AG04450 (cell line): ENCODE measurements at regions not wholly inside any gene's neighbourhood (a gene's known extent, or its start where the extent isn't known, plus 50 kb on each side); places are given as distances from the start of the nearest gene placed in this dataset.
"Not testable (repeated sequence)": the region's sequence is repeated elsewhere in the genome, so short reads cannot be mapped to it uniquely, and the experiment has no call there.

Experiments used
- CTCF ChIA-PET: fragments of 300-600, 350-600 bp; formaldehyde crosslinking; extraction: SDS; loops from one replicate; lab custom pipeline; 2022; ENCODE audit warnings: antibody characterized with exemption, inconsistent platforms; lab: Charles Lee
- POLR2A ChIA-PET: fragments of 350-600 bp; formaldehyde crosslinking; extraction: SDS; loops from one replicate; lab custom pipeline; 2021; ENCODE audit warnings: antibody characterized with exemption, inconsistent platforms; lab: Yijun Ruan, JAX
- DNase-seq: peaks from one replicate; pipeline ENCODE4 v3.0.0-alpha.2; 2011; ENCODE audit warnings: low read depth, low spot score
- H3K27ac ChIP-seq: one replicate; pipeline ENCODE4 v1.5.1; 2012; ENCODE audit warnings: low read depth, low read length, control low read depth
- H3K27me3 ChIP-seq: one replicate; pipeline ENCODE4 v1.6.0; 2012; ENCODE audit warnings: low read length; ENCODE audit not compliant: control insufficient read depth, insufficient read depth
- H3K4me3 ChIP-seq: 2 replicates; pipeline ENCODE4 v1.5.1; 2011; ENCODE audit warnings: mild to moderate bottlenecking, low read depth, low read length, control low read depth
- H3K9me3 ChIP-seq: 2 replicates; pipeline ENCODE4 v1.5.1; 2012; ENCODE audit warnings: low read length; ENCODE audit not compliant: control insufficient read depth, insufficient read depth
- CTCF ChIP-seq: IDR thresholded peaks from 2 replicates; pipeline ENCODE4 v1.5.1; 2011; ENCODE audit warnings: low read depth, low read length, control low read depth, inconsistent platforms

GRCh38 chr10:125231813-125232475 lies 71.6 kb upstream of the CTBP2 start:
- Histone ChIP-seq H3K27me3 (no peaks in the 10 kb centered on the region), H3K9me3 (peaks cover 6% of the 10 kb centered on the region; the same call in 1 of the 2 replicates), H3K27ac (peak overlapping the region; percentile 74), H3K4me3 (peak overlapping the region; percentile 21)
- POLR2A ChIA-PET = interaction anchor here (1.1 kb wide), 1 partner anchor 197 kb away, joined by 3 read pairs; no protein-coding TSS in a partner anchor
- DNase-seq = no peak
- no peak for TF ChIP-seq CTCF
- CTCF ChIA-PET = interaction anchor here (1.0 to 1.6 kb wide), 2 partner anchors 23 to 64 kb away, joined by 3 read pairs; no protein-coding TSS in a partner anchor

- Histone ChIP-seq H3K9me3 (peaks cover 6% of the 10 kb centered on the region; the same call in 1 of the 2 replicates), H3K4me3 (no peak overlapping the region; the same call in 1 of the 2 replicates), H3K27me3 (no peaks in the 10 kb centered on the region), H3K27ac (peak overlapping the region; percentile 92)
- CTCF ChIA-PET = interaction anchor here (1.0 to 1.6 kb wide), 2 partner anchors 23 to 63 kb away, joined by 3 read pairs; no protein-coding TSS in a partner anchor
- POLR2A ChIA-PET = interaction anchor here (1.1 kb wide), 1 partner anchor 196 kb away, joined by 3 read pairs; no protein-coding TSS in a partner anchor
- peak; percentile 27 for TF ChIP-seq CTCF
- peak; percentile 93 for DNase-seq
Measured at GRCh38 chr10:125231116-125231812, 70.9 kb upstream of the CTBP2 start.

- Histone ChIP-seq H3K4me3 (no peak overlapping the region), H3K27me3 (no peaks in the 10 kb centered on the region), H3K27ac (no peak overlapping the region), H3K9me3 (peaks cover 6% of the 10 kb centered on the region; the same call in 1 of the 2 replicates)
- ChIA-PET POLR2A (no interaction called here), CTCF (no interaction called here)
- no peak for TF ChIP-seq CTCF
- no peak for DNase-seq
Measured at GRCh38 chr10:125230251-125230650, 69.9 kb upstream of the CTBP2 start.

- CTCF ChIA-PET, POLR2A ChIA-PET, H3K27me3 ChIP-seq, H3K27ac ChIP-seq, DNase-seq, H3K4me3 ChIP-seq, H3K9me3 ChIP-seq: not testable (repeated sequence)
Measured at GRCh38 chr10:125228245-125228940, 68.0 kb upstream of the CTBP2 start.

GRCh38 chr10:125227546-125227945 lies 67.2 kb upstream of the CTBP2 start:
- H3K4me3 ChIP-seq = no peak overlapping the region
- peaks cover 6% of the 10 kb centered on the region; the same call in 1 of the 2 replicates for H3K9me3 ChIP-seq
- no peak for TF ChIP-seq CTCF
- DNase-seq = no peak
- no peak overlapping the region for H3K27ac ChIP-seq
- POLR2A ChIA-PET = no interaction called here
- CTCF ChIA-PET = no interaction called here
- peaks cover 5% of the 10 kb centered on the region for H3K27me3 ChIP-seq
